ENCODE measurements at regions not wholly inside any gene's neighbourhood (a gene's known extent, or its start where the extent isn't known, plus 50 kb on each side); places are given as distances from the start of the nearest gene placed in this dataset.
A peak's percentile ranks its signal among the peaks of the same experiment; 100 is the strongest.

- no peak for DNase-seq
Measured at GRCh38 chr10:109474261-109474660, 449.1 kb downstream of the XPNPEP1 start.

GRCh38 chr10:109467551-109467950, 455.8 kb downstream of the XPNPEP1 start:
- no peak for DNase-seq

- DNase-seq, result no peak
Measured at GRCh38 chr10:109464949-109465348, 458.4 kb downstream of the XPNPEP1 start.

GRCh38 chr10:109457302-109457638, 466.0 kb downstream of the XPNPEP1 start:
- no peak for DNase-seq

GRCh38 chr10:109456566-109457301, 466.6 kb downstream of the XPNPEP1 start:
- DNase-seq, result no peak

GRCh38 chr10:109454691-109455090, 468.6 kb downstream of the XPNPEP1 start:
- no peak for DNase-seq

GRCh38 chr10:109451879-109452278, 471.4 kb downstream of the XPNPEP1 start:
- DNase-seq, result no peak

- DNase-seq, result no peak
Measured at GRCh38 chr10:109450702-109451101, 472.6 kb downstream of the XPNPEP1 start.

GRCh38 chr10:109433434-109433833, 489.9 kb downstream of the XPNPEP1 start:
- DNase-seq, result no peak

GRCh38 chr10:109432281-109432680, 491.0 kb downstream of the XPNPEP1 start:
- DNase-seq, result no peak

GRCh38 chr10:109430799-109431198, 492.5 kb downstream of the XPNPEP1 start:
- peak; percentile 24 for DNase-seq

GRCh38 chr10:109430043-109430760, 493.1 kb downstream of the XPNPEP1 start:
- no peak for DNase-seq

GRCh38 chr10:109428775-109429491, 494.4 kb downstream of the XPNPEP1 start:
- no peak for DNase-seq

- no peak for DNase-seq
Measured at GRCh38 chr10:109427411-109427810, 495.9 kb downstream of the XPNPEP1 start.

GRCh38 chr10:109426987-109427386, 496.3 kb downstream of the XPNPEP1 start:
- no peak for DNase-seq

- no peak for DNase-seq
Measured at GRCh38 chr10:109418795-109419194, 504.5 kb downstream of the XPNPEP1 start.

- DNase-seq, result no peak
Measured at GRCh38 chr10:109417803-109418202, 505.5 kb downstream of the XPNPEP1 start.

- DNase-seq, result no peak
Measured at GRCh38 chr10:109412353-109412752, 511.0 kb downstream of the XPNPEP1 start.

- DNase-seq, result no peak
Measured at GRCh38 chr10:109411917-109412316, 511.4 kb downstream of the XPNPEP1 start.

GRCh38 chr10:109405338-109405737, 518.0 kb downstream of the XPNPEP1 start:
- DNase-seq, result no peak

- DNase-seq, result no peak
Measured at GRCh38 chr10:109403551-109403950, 519.8 kb downstream of the XPNPEP1 start.

GRCh38 chr10:109393425-109393824, 529.9 kb downstream of the XPNPEP1 start:
- no peak for DNase-seq

- no peak for DNase-seq
Measured at GRCh38 chr10:109386921-109387320, 536.4 kb downstream of the XPNPEP1 start.

- DNase-seq, result no peak
Measured at GRCh38 chr10:109386101-109386500, 537.2 kb downstream of the XPNPEP1 start.

Data from activated CD4-positive, alpha-beta T cell treated with anti-CD3 and anti-CD28 coated beads, Interleukin-2, Interleukin-6, amounts not matched to agents 100 ng/mL and 50 ng/mL, durations not matched to agents 16 hours and 8 hours (primary cell).